ENCODE measurements at regions not wholly inside any gene's neighbourhood (a gene's known extent, or its start where the extent isn't known, plus 50 kb on each side); places are given as distances from the start of the nearest gene placed in this dataset.
"Not testable (repeated sequence)": the region's sequence is repeated elsewhere in the genome, so short reads cannot be mapped to it uniquely, and the experiment has no call there.

- DNase-seq (ENCODE audit: low spot score), result no peak
Measured at GRCh38 chr18:41899535-41899934, 55.5 kb upstream of the PIK3C3 start.

- DNase-seq (ENCODE audit: low spot score), result no peak
Measured at GRCh38 chr18:41893432-41893831, 61.6 kb upstream of the PIK3C3 start.

- no peak for DNase-seq (ENCODE audit: low spot score)
Measured at GRCh38 chr18:41887100-41887499, 67.9 kb upstream of the PIK3C3 start.

GRCh38 chr18:41886126-41886807, 68.8 kb upstream of the PIK3C3 start:
- DNase-seq (ENCODE audit: low spot score), result no peak

GRCh38 chr18:41881285-41881684, 73.7 kb upstream of the PIK3C3 start:
- DNase-seq (ENCODE audit: low spot score), result no peak

- DNase-seq (ENCODE audit: low spot score), result no peak
Measured at GRCh38 chr18:41879256-41879655, 75.8 kb upstream of the PIK3C3 start.

GRCh38 chr18:41875094-41875780, 79.8 kb upstream of the PIK3C3 start:
- DNase-seq (ENCODE audit: low spot score), result no peak

GRCh38 chr18:41873730-41874129, 81.3 kb upstream of the PIK3C3 start:
- no peak for DNase-seq (ENCODE audit: low spot score)

- DNase-seq (ENCODE audit: low spot score), result no peak
Measured at GRCh38 chr18:41872206-41872605, 82.8 kb upstream of the PIK3C3 start.

GRCh38 chr18:41871229-41872000, 83.6 kb upstream of the PIK3C3 start:
- DNase-seq (ENCODE audit: low spot score), result no peak

GRCh38 chr18:41870817-41871216, 84.2 kb upstream of the PIK3C3 start:
- DNase-seq (ENCODE audit: low spot score), result no peak

- no peak for DNase-seq (ENCODE audit: low spot score)
Measured at GRCh38 chr18:41870191-41870590, 84.8 kb upstream of the PIK3C3 start.

GRCh38 chr18:41865796-41866195, 89.2 kb upstream of the PIK3C3 start:
- not testable (repeated sequence) for DNase-seq (ENCODE audit: low spot score)

GRCh38 chr18:41864216-41864615, 90.8 kb upstream of the PIK3C3 start:
- no peak for DNase-seq (ENCODE audit: low spot score)

GRCh38 chr18:41862921-41863320, 92.1 kb upstream of the PIK3C3 start:
- no peak for DNase-seq (ENCODE audit: low spot score)

- DNase-seq (ENCODE audit: low spot score), result no peak
Measured at GRCh38 chr18:41860987-41861386, 94.0 kb upstream of the PIK3C3 start.

- DNase-seq (ENCODE audit: low spot score), result no peak
Measured at GRCh38 chr18:41858761-41859555, 96.1 kb upstream of the PIK3C3 start.

GRCh38 chr18:41853280-41853679, 101.8 kb upstream of the PIK3C3 start:
- no peak for DNase-seq (ENCODE audit: low spot score)

GRCh38 chr18:41850781-41851180, 104.3 kb upstream of the PIK3C3 start:
- DNase-seq (ENCODE audit: low spot score), result no peak

GRCh38 chr18:41849632-41850031, 105.4 kb upstream of the PIK3C3 start:
- DNase-seq (ENCODE audit: low spot score), result no peak

GRCh38 chr18:41845563-41845962, 109.5 kb upstream of the PIK3C3 start:
- no peak for DNase-seq (ENCODE audit: low spot score)

- no peak for DNase-seq (ENCODE audit: low spot score)
Measured at GRCh38 chr18:41842886-41843285, 112.1 kb upstream of the PIK3C3 start.

Data from ureter (tissue), 1 donor.